ENCODE measurements at regions not wholly inside any gene's neighbourhood (a gene's known extent, or its start where the extent isn't known, plus 50 kb on each side); places are given as distances from the start of the nearest gene placed in this dataset.
A peak's percentile ranks its signal among the peaks of the same experiment; 100 is the strongest.

- TF ChIP-seq ZNF324 (CRISPR knock-in tag; IDR thresholded peaks at IDR 0.05) (no peak), NFIC (IDR thresholded peaks at IDR 0.05) (peak; percentile 31; the same call in 1 of the 2 replicates), JUNB (CRISPR knock-in tag; conservative IDR thresholded peaks at IDR 0.05) (no peak), ETV5 (CRISPR knock-in tag; IDR thresholded peaks at IDR 0.05; ENCODE audit: low read depth) (no peak), RBM17 (IDR thresholded peaks at IDR 0.05; ENCODE audit: borderline replicate concordance, low read depth, low read length) (no peak), MTA1 (IDR thresholded peaks at IDR 0.05; ENCODE audit: borderline replicate concordance) (no peak), NCOA2 (IDR thresholded peaks at IDR 0.05; ENCODE audit: partially characterized antibody in 2 of 2) (no peak), ZBED1 (IDR thresholded peaks at IDR 0.05) (no peak), RBM25 (IDR thresholded peaks at IDR 0.05; ENCODE audit: low read depth, low read length, severe bottlenecking) (no peak), XRCC3 (IDR thresholded peaks at IDR 0.05) (no peak), POLR3G (IDR thresholded peaks at IDR 0.05; ENCODE audit: extremely low read depth, insufficient read length, insufficient replicate concordance) (no peak), FUS (optimal IDR thresholded peaks at IDR 0.05; ENCODE audit: low read depth, low read length) (no peak), CBFB (CRISPR knock-in tag; IDR thresholded peaks at IDR 0.05) (no peak), PBX2 (CRISPR knock-in tag; IDR thresholded peaks at IDR 0.05; ENCODE audit: low read depth) (no peak), PBX2 (tag; conservative IDR thresholded peaks at IDR 0.05; ENCODE audit: low read depth) (0 out of 2 replicates have a peak, but pooled peaks have one; percentile 18), TSC22D4 (tag; IDR thresholded peaks at IDR 0.05) (no peak), ADNP (tag; IDR thresholded peaks at IDR 0.05) (no peak), CREM (IDR thresholded peaks at IDR 0.05; ENCODE audit: low read depth) (no peak), TCF3 (CRISPR knock-in tag; IDR thresholded peaks at IDR 0.05) (peak; percentile 53; the same call in 1 of the 2 replicates), MYNN (IDR thresholded peaks at IDR 0.05) (no peak), MYNN (CRISPR knock-in tag; IDR thresholded peaks at IDR 0.05) (no peak), ZNF778 (CRISPR knock-in tag; IDR thresholded peaks at IDR 0.05) (no peak), NBN (IDR thresholded peaks at IDR 0.05; ENCODE audit: low read depth) (no peak), HDAC8 (tag; IDR thresholded peaks at IDR 0.05) (no peak), SETDB1 (IDR thresholded peaks at IDR 0.05; ENCODE audit: low read length) (no peak), PPARD (CRISPR knock-in tag; IDR thresholded peaks at IDR 0.05) (no peak), HDAC2 (IDR thresholded peaks at IDR 0.05) (0 out of 2 replicates have a peak, but pooled peaks have one; percentile 18)
- TF ChIP-seq, protein P1, sequence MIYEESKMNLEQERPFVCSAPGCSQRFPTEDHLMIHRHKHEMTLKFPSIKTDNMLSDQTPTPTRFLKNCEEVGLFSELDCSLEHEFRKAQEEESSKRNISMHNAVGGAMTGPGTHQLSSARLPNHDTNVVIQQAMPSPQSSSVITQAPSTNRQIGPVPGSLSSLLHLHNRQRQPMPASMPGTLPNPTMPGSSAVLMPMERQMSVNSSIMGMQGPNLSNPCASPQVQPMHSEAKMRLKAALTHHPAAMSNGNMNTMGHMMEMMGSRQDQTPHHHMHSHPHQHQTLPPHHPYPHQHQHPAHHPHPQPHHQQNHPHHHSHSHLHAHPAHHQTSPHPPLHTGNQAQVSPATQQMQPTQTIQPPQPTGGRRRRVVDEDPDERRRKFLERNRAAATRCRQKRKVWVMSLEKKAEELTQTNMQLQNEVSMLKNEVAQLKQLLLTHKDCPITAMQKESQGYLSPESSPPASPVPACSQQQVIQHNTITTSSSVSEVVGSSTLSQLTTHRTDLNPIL (CRISPR knock-in tag; IDR thresholded peaks at IDR 0.05) = no peak
- TF ChIP-seq, protein P2, sequence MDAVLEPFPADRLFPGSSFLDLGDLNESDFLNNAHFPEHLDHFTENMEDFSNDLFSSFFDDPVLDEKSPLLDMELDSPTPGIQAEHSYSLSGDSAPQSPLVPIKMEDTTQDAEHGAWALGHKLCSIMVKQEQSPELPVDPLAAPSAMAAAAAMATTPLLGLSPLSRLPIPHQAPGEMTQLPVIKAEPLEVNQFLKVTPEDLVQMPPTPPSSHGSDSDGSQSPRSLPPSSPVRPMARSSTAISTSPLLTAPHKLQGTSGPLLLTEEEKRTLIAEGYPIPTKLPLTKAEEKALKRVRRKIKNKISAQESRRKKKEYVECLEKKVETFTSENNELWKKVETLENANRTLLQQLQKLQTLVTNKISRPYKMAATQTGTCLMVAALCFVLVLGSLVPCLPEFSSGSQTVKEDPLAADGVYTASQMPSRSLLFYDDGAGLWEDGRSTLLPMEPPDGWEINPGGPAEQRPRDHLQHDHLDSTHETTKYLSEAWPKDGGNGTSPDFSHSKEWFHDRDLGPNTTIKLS (IDR thresholded peaks at IDR 0.05; ENCODE audit: borderline replicate concordance, low read depth) = no peak
Observed at GRCh38 chr6:163779727-163780284, 365.3 kb downstream of the QKI start (continued).

Measured in K562 (cell line).